ENCODE measurements at regions not wholly inside any gene's neighbourhood (a gene's known extent, or its start where the extent isn't known, plus 50 kb on each side); places are given as distances from the start of the nearest gene placed in this dataset.
A peak's percentile ranks its signal among the peaks of the same experiment; 100 is the strongest.

GRCh38 chr13:99436686-99437416, 64.4 kb upstream of the TM9SF2 start:
- ChIA-PET POLR2A (interaction anchor here (1.0 to 3.7 kb wide), 4 partner anchors 84 to 167 kb away, joined by 3 to 26 read pairs (median 10); no protein-coding TSS in a partner anchor), CTCF (interaction anchor here (0.7 to 5.8 kb wide), 59 partner anchors 8 to 262 kb away, joined by 3 to 290 read pairs (median 6); partner anchors contain the start of genes CLYBL, GPR18, GPR183 and TM9SF2)
- no peaks in the 10 kb centered on the region for H3K9me3 Mint-ChIP-seq
- intact Hi-C loops (cut with micrococcal nuclease): loop anchor here (1.0 to 10.0 kb wide), 7 partner anchors 50 to 1068 kb away; no protein-coding TSS in a partner anchor
- H3K36me3 Mint-ChIP-seq: no peaks in the 10 kb centered on the region
- H3K27me3 Mint-ChIP-seq: peaks cover 8% of the 10 kb centered on the region
- H3K27ac Mint-ChIP-seq: peak overlapping the region; percentile 69
- peak; percentile 98 for DNase-seq
- peak overlapping the region; percentile 23 for H3K4me3 Mint-ChIP-seq
- peaks cover 64% of the 10 kb centered on the region for H3K4me1 Mint-ChIP-seq (ENCODE audit: low read depth)

GRCh38 chr13:99439048-99439447, 62.2 kb upstream of the TM9SF2 start:
- Mint-ChIP-seq H3K36me3 (no peaks in the 10 kb centered on the region), H3K27me3 (peaks cover 8% of the 10 kb centered on the region), H3K4me3 (no peak overlapping the region), H3K27ac (no peak overlapping the region), H3K4me1 (ENCODE audit: low read depth) (peaks cover 43% of the 10 kb centered on the region), H3K9me3 (no peaks in the 10 kb centered on the region)
- intact Hi-C loops (cut with micrococcal nuclease): loop anchor here (10.0 kb wide), 2 partner anchors 414 to 1066 kb away; no protein-coding TSS in a partner anchor
- no peak for DNase-seq
- ChIA-PET POLR2A (interaction anchor here (1.5 kb wide), 1 partner anchor 14 kb away, joined by 3 read pairs; no protein-coding TSS in a partner anchor), CTCF (interaction anchor here (1.7 to 2.6 kb wide), 4 partner anchors 51 to 218 kb away, joined by 5 to 22 read pairs (median 11); no protein-coding TSS in a partner anchor)

GRCh38 chr13:99439850-99440604, 61.2 kb upstream of the TM9SF2 start:
- H3K27me3 Mint-ChIP-seq: peaks cover 8% of the 10 kb centered on the region
- H3K27ac Mint-ChIP-seq: no peak overlapping the region
- H3K4me1 Mint-ChIP-seq (ENCODE audit: low read depth): peaks cover 35% of the 10 kb centered on the region
- H3K9me3 Mint-ChIP-seq: no peaks in the 10 kb centered on the region
- intact Hi-C loops (cut with micrococcal nuclease): loop anchor here (10.0 kb wide), 3 partner anchors 415 to 1065 kb away; no protein-coding TSS in a partner anchor
- no peaks in the 10 kb centered on the region for H3K36me3 Mint-ChIP-seq
- CTCF ChIA-PET: interaction anchor here (0.8 to 2.6 kb wide), 10 partner anchors 9 to 264 kb away, joined by 3 to 22 read pairs (median 6); no protein-coding TSS in a partner anchor
- POLR2A ChIA-PET: interaction anchor here (1.5 kb wide), 1 partner anchor 13 kb away, joined by 3 read pairs; no protein-coding TSS in a partner anchor
- DNase-seq: no peak
- H3K4me3 Mint-ChIP-seq: no peak overlapping the region

GRCh38 chr13:99442273-99442895, 58.9 kb upstream of the TM9SF2 start:
- Mint-ChIP-seq H3K9me3 (no peaks in the 10 kb centered on the region), H3K36me3 (no peaks in the 10 kb centered on the region), H3K27ac (no peak overlapping the region), H3K4me1 (ENCODE audit: low read depth) (peaks cover 13% of the 10 kb centered on the region), H3K27me3 (peaks cover 8% of the 10 kb centered on the region), H3K4me3 (no peak overlapping the region)
- DNase-seq: peak; percentile 58
- intact Hi-C loops (cut with micrococcal nuclease): loop anchor here (1.0 to 10.0 kb wide), 5 partner anchors 54 to 452 kb away; partner anchors contain the start of gene CLYBL
- CTCF ChIA-PET: interaction anchor here (0.5 to 3.0 kb wide), 14 partner anchors 13 to 1114 kb away, joined by 3 to 58 read pairs (median 4); partner anchors contain the start of gene TM9SF2
- POLR2A ChIA-PET: no interaction called here

- Mint-ChIP-seq H3K4me1 (ENCODE audit: low read depth) (peaks cover 12% of the 10 kb centered on the region), H3K36me3 (peaks cover 2% of the 10 kb centered on the region), H3K27me3 (peaks cover 15% of the 10 kb centered on the region), H3K9me3 (no peaks in the 10 kb centered on the region), H3K27ac (no peak overlapping the region), H3K4me3 (no peak overlapping the region)
- CTCF ChIA-PET: interaction anchor here (0.6 to 1.0 kb wide), 3 partner anchors 59 to 1591 kb away, joined by 4 to 5 read pairs (median 4); no protein-coding TSS in a partner anchor
- intact Hi-C loops (cut with micrococcal nuclease): loop anchor here (10.0 kb wide), 1 partner anchor 449 kb away; no protein-coding TSS in a partner anchor
- no peak for DNase-seq
- POLR2A ChIA-PET: interaction anchor here (0.6 kb wide), 1 partner anchor 160 kb away, joined by 3 read pairs; no protein-coding TSS in a partner anchor
These were observed 55.0 kb upstream of the TM9SF2 start for GRCh38 chr13:99446242-99446641.

- Mint-ChIP-seq H3K36me3 (peaks cover 5% of the 10 kb centered on the region), H3K4me1 (ENCODE audit: low read depth) (peaks cover 30% of the 10 kb centered on the region), H3K9me3 (no peaks in the 10 kb centered on the region), H3K27ac (peak overlapping the region; percentile 42), H3K27me3 (peaks cover 17% of the 10 kb centered on the region), H3K4me3 (no peak overlapping the region)
- no peak for DNase-seq
- ChIA-PET CTCF (interaction anchor here (1.4 to 3.6 kb wide), 6 partner anchors 12 to 179 kb away, joined by 3 to 21 read pairs (median 6); partner anchors contain the start of gene TM9SF2), POLR2A (interaction anchor here (0.7 kb wide), 1 partner anchor 204 kb away, joined by 4 read pairs; no protein-coding TSS in a partner anchor)
- intact Hi-C loops (cut with micrococcal nuclease): loop anchor here (1.0 to 10.0 kb wide), 3 partner anchors 16 to 446 kb away; no protein-coding TSS in a partner anchor
These were observed 52.7 kb upstream of the TM9SF2 start for GRCh38 chr13:99448546-99448945.

GRCh38 chr13:99450416-99450815, 50.9 kb upstream of the TM9SF2 start:
- H3K27ac Mint-ChIP-seq: no peak overlapping the region
- peaks cover 30% of the 10 kb centered on the region for H3K4me1 Mint-ChIP-seq (ENCODE audit: low read depth)
- CTCF ChIA-PET: interaction anchor here (3.6 kb wide), 1 partner anchor 14 kb away, joined by 21 read pairs; no protein-coding TSS in a partner anchor
- POLR2A ChIA-PET: no interaction called here
- no peak for DNase-seq
- H3K9me3 Mint-ChIP-seq: peaks cover 8% of the 10 kb centered on the region
- H3K36me3 Mint-ChIP-seq: peaks cover 11% of the 10 kb centered on the region
- intact Hi-C loops (cut with micrococcal nuclease): no loop called here
- H3K27me3 Mint-ChIP-seq: peaks cover 22% of the 10 kb centered on the region
- no peak overlapping the region for H3K4me3 Mint-ChIP-seq

All from activated CD4-positive, alpha-beta memory T cell treated with anti-CD3 and anti-CD28 coated beads for 36 hours (primary cell).